ENCODE measurements at regions not wholly inside any gene's neighbourhood (a gene's known extent, or its start where the extent isn't known, plus 50 kb on each side); places are given as distances from the start of the nearest gene placed in this dataset.

DNA sequence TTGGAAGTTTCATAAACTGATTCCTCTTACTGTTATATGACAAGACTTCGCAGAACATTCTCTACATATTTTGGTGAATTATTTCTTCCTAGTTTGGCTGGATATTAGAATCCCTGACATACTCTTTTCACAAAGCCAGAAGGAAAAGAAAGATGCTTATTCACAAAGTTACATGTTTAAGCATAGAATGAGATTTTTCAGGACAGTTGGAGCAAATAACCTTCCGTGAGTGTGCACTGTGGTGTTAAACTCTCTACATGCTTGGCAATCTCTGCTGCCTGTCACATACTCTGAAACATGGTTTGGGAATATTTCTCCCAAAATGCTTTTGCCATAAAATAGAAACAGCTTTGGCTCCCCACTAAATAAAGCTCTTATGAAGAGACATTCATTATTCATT lies 230.0 kb upstream of the MTNR1B start:
- DNase-seq = no peak

More for the DNA sequence above, 230.0 kb upstream of the MTNR1B start:
- Histone ChIP-seq H3K18ac (ENCODE audit: insufficient read length, low read depth, low read length) (no peak overlapping the region), H3K9ac (ENCODE audit: extremely low read depth, insufficient read length, low read length) (no peak overlapping the region), H3K4me1 (ENCODE audit: insufficient read depth, low read length) (no peaks in the 10 kb centered on the region), H2AK5ac (ENCODE audit: insufficient read length, low read length) (no peak overlapping the region), H4K20me1 (ENCODE audit: control insufficient read depth, insufficient read depth, insufficient read length) (no peaks in the 10 kb centered on the region), H2BK5ac (ENCODE audit: insufficient read length, low read length) (no peak overlapping the region), H3K14ac (ENCODE audit: insufficient read depth, low read length) (no peak overlapping the region), H2BK20ac (ENCODE audit: low read depth, low read length, poor library complexity, severe bottlenecking) (no peak overlapping the region), H3K4me2 (ENCODE audit: insufficient read depth, insufficient read length, low read length) (no peak overlapping the region), H3K23me2 (ENCODE audit: insufficient read length, low read depth, low read length, poor library complexity, severe bottlenecking) (no peaks in the 10 kb centered on the region), H3K9me3 (ENCODE audit: control insufficient read depth, low read depth, low read length) (no peaks in the 10 kb centered on the region), H2BK15ac (ENCODE audit: low read depth, low read length) (no peak overlapping the region), H2BK120ac (ENCODE audit: low read depth, low read length, poor library complexity, severe bottlenecking) (no peak overlapping the region), H2BK12ac (ENCODE audit: insufficient read length, low read depth, low read length) (no peak overlapping the region), H3T11ph (ENCODE audit: low read length) (no peak overlapping the region), H3K56ac (ENCODE audit: insufficient read length, low read depth, low read length) (no peak overlapping the region), H4K5ac (ENCODE audit: insufficient read length, low read depth, low read length) (no peak overlapping the region), H2AFZ (ENCODE audit: low read length) (no peak overlapping the region), H3K79me2 (ENCODE audit: insufficient read depth, low read length) (no peaks in the 10 kb centered on the region), H4K91ac (ENCODE audit: insufficient read length, low read depth, low read length) (no peak overlapping the region), H3K79me1 (ENCODE audit: insufficient read depth, low read depth, low read length, poor library complexity, severe bottlenecking) (no peaks in the 10 kb centered on the region), H3K4ac (ENCODE audit: low read depth, low read length) (no peak overlapping the region), H3K27me3 (ENCODE audit: insufficient read depth, low read length) (no peaks in the 10 kb centered on the region), H3K27ac (ENCODE audit: insufficient read length, low read depth, low read length) (no peak overlapping the region), H3K23ac (ENCODE audit: insufficient read length, low read depth, low read length) (no peak overlapping the region), H4K8ac (replicated peaks; ENCODE audit: insufficient read length, low read depth, low read length) (no peak overlapping the region)
- no peaks in the 10 kb centered on the region for H3K9me3 Mint-ChIP-seq
- TF ChIP-seq, protein P1, sequence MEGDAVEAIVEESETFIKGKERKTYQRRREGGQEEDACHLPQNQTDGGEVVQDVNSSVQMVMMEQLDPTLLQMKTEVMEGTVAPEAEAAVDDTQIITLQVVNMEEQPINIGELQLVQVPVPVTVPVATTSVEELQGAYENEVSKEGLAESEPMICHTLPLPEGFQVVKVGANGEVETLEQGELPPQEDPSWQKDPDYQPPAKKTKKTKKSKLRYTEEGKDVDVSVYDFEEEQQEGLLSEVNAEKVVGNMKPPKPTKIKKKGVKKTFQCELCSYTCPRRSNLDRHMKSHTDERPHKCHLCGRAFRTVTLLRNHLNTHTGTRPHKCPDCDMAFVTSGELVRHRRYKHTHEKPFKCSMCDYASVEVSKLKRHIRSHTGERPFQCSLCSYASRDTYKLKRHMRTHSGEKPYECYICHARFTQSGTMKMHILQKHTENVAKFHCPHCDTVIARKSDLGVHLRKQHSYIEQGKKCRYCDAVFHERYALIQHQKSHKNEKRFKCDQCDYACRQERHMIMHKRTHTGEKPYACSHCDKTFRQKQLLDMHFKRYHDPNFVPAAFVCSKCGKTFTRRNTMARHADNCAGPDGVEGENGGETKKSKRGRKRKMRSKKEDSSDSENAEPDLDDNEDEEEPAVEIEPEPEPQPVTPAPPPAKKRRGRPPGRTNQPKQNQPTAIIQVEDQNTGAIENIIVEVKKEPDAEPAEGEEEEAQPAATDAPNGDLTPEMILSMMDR (conservative IDR thresholded peaks at IDR 0.05) = no peak
- H3K27me3 Mint-ChIP-seq (ENCODE audit: low read depth) = no peaks in the 10 kb centered on the region
- no peaks in the 10 kb centered on the region; a peak in 2 of 7 replicates for H3K36me3 Mint-ChIP-seq (ENCODE audit: insufficient read depth in 1 of 3, low read depth in 3 of 3)
- H3K4me3 Mint-ChIP-seq = no peak overlapping the region
- no peak overlapping the region for H3K27ac Mint-ChIP-seq
- H3K4me1 Mint-ChIP-seq = no peaks in the 10 kb centered on the region
- no CpG with 5 or more reads among the region's 2 CpGs for WGBS (ENCODE audit: extremely low coverage, insufficient read length, low lambda C conversion rate)
